ENCODE measurements at regions not wholly inside any gene's neighbourhood (a gene's known extent, or its start where the extent isn't known, plus 50 kb on each side); places are given as distances from the start of the nearest gene placed in this dataset.
"Not testable (repeated sequence)": the region's sequence is repeated elsewhere in the genome, so short reads cannot be mapped to it uniquely, and the experiment has no call there.

GRCh38 chr2:215542690-215543089 lies 106.8 kb upstream of the FN1 start:
- no peak for DNase-seq (ENCODE audit: extremely low spot score)
- H3K4me1 ChIP-seq (ENCODE audit: insufficient read depth), result no peaks in the 10 kb centered on the region
- H3K36me3 ChIP-seq (ENCODE audit: insufficient read depth), result no peaks in the 10 kb centered on the region
- no peak overlapping the region for H3K4me3 ChIP-seq (ENCODE audit: low read depth, low read length)
- H3K27ac ChIP-seq (ENCODE audit: low read depth), result no peak overlapping the region

- no peaks in the 10 kb centered on the region for H3K4me1 ChIP-seq (ENCODE audit: insufficient read depth)
- H3K36me3 ChIP-seq (ENCODE audit: insufficient read depth), result no peaks in the 10 kb centered on the region
- no peak overlapping the region for H3K27ac ChIP-seq (ENCODE audit: low read depth)
- 67% methylated on average over 1 of the region's 1 CpG for WGBS
- H3K4me3 ChIP-seq (ENCODE audit: low read depth, low read length), result no peak overlapping the region
- no peak for DNase-seq (ENCODE audit: extremely low spot score)
These were observed 104.8 kb upstream of the FN1 start for GRCh38 chr2:215540658-215541057.

- DNase-seq (ENCODE audit: extremely low spot score), result no peak
- H3K4me1 ChIP-seq (ENCODE audit: insufficient read depth), result no peaks in the 10 kb centered on the region
- no peaks in the 10 kb centered on the region for H3K36me3 ChIP-seq (ENCODE audit: insufficient read depth)
- no peak overlapping the region for H3K4me3 ChIP-seq (ENCODE audit: low read depth, low read length)
- no peak overlapping the region for H3K27ac ChIP-seq (ENCODE audit: low read depth)
- 31% methylated on average over 2 of the region's 2 CpGs for WGBS
These were observed 101.7 kb upstream of the FN1 start for GRCh38 chr2:215537611-215538010.

GRCh38 chr2:215536510-215536909 lies 100.6 kb upstream of the FN1 start:
- no peak overlapping the region for H3K27ac ChIP-seq (ENCODE audit: low read depth)
- H3K4me1 ChIP-seq (ENCODE audit: insufficient read depth), result no peaks in the 10 kb centered on the region
- no peak overlapping the region for H3K4me3 ChIP-seq (ENCODE audit: low read depth, low read length)
- DNase-seq (ENCODE audit: extremely low spot score), result no peak
- 67% methylated on average over 5 of the region's 5 CpGs for WGBS
- H3K36me3 ChIP-seq (ENCODE audit: insufficient read depth), result no peaks in the 10 kb centered on the region

- WGBS, result 21% methylated on average over 1 of the region's 1 CpG
- Histone ChIP-seq H3K4me1 (ENCODE audit: insufficient read depth) (no peaks in the 10 kb centered on the region), H3K27ac (ENCODE audit: low read depth) (no peak overlapping the region), H3K36me3 (ENCODE audit: insufficient read depth) (no peaks in the 10 kb centered on the region), H3K4me3 (ENCODE audit: low read depth, low read length) (no peak overlapping the region)
- DNase-seq (ENCODE audit: extremely low spot score), result no peak
These were observed 99.9 kb upstream of the FN1 start for GRCh38 chr2:215535741-215536140.

GRCh38 chr2:215535125-215535668 lies 99.3 kb upstream of the FN1 start:
- no peak overlapping the region for H3K27ac ChIP-seq (ENCODE audit: low read depth)
- DNase-seq (ENCODE audit: extremely low spot score), result no peak
- WGBS, result 87% methylated on average over 3 of the region's 3 CpGs
- no peaks in the 10 kb centered on the region for H3K4me1 ChIP-seq (ENCODE audit: insufficient read depth)
- H3K4me3 ChIP-seq (ENCODE audit: low read depth, low read length), result no peak overlapping the region
- no peaks in the 10 kb centered on the region for H3K36me3 ChIP-seq (ENCODE audit: insufficient read depth)

GRCh38 chr2:215533716-215534115 lies 97.8 kb upstream of the FN1 start:
- not testable (repeated sequence) for DNase-seq (ENCODE audit: extremely low spot score); H3K27ac ChIP-seq (ENCODE audit: low read depth); H3K36me3 ChIP-seq (ENCODE audit: insufficient read depth); H3K4me3 ChIP-seq (ENCODE audit: low read depth, low read length); H3K4me1 ChIP-seq (ENCODE audit: insufficient read depth)
- 97% methylated on average over 2 of the region's 2 CpGs for WGBS

GRCh38 chr2:215532844-215533243 lies 97.0 kb upstream of the FN1 start:
- WGBS, result 93% methylated on average over 2 of the region's 2 CpGs
- no peak overlapping the region for H3K27ac ChIP-seq (ENCODE audit: low read depth)

GRCh38 chr2:215531284-215531683 lies 95.4 kb upstream of the FN1 start:
- Histone ChIP-seq H3K27ac (ENCODE audit: low read depth) (no peak overlapping the region), H3K36me3 (ENCODE audit: insufficient read depth) (no peaks in the 10 kb centered on the region), H3K4me1 (ENCODE audit: insufficient read depth) (no peaks in the 10 kb centered on the region), H3K4me3 (ENCODE audit: low read depth, low read length) (no peak overlapping the region)
- 30% methylated on average over 5 of the region's 5 CpGs for WGBS
- no peak for DNase-seq (ENCODE audit: extremely low spot score)

More at GRCh38 chr2:215532844-215533243, 97.0 kb upstream of the FN1 start:
- no peak overlapping the region for H3K4me3 ChIP-seq (ENCODE audit: low read depth, low read length)
- no peaks in the 10 kb centered on the region for H3K4me1 ChIP-seq (ENCODE audit: insufficient read depth)
- DNase-seq (ENCODE audit: extremely low spot score), result no peak
- H3K36me3 ChIP-seq (ENCODE audit: insufficient read depth), result no peaks in the 10 kb centered on the region

GRCh38 chr2:215530191-215530968 lies 94.5 kb upstream of the FN1 start:
- no peak overlapping the region for H3K27ac ChIP-seq (ENCODE audit: low read depth)
- DNase-seq (ENCODE audit: extremely low spot score), result no peak
- WGBS, result 82% methylated on average over 4 of the region's 4 CpGs

GRCh38 chr2:215529271-215529670 lies 93.4 kb upstream of the FN1 start:
- no peak overlapping the region for H3K27ac ChIP-seq (ENCODE audit: low read depth)
- 85% methylated on average over 5 of the region's 5 CpGs for WGBS
- no peak overlapping the region for H3K4me3 ChIP-seq (ENCODE audit: low read depth, low read length)
- no peaks in the 10 kb centered on the region for H3K4me1 ChIP-seq (ENCODE audit: insufficient read depth)
- H3K36me3 ChIP-seq (ENCODE audit: insufficient read depth), result no peaks in the 10 kb centered on the region
- DNase-seq (ENCODE audit: extremely low spot score), result no peak

More at GRCh38 chr2:215530191-215530968, 94.5 kb upstream of the FN1 start:
- Histone ChIP-seq H3K4me1 (ENCODE audit: insufficient read depth) (no peaks in the 10 kb centered on the region), H3K4me3 (ENCODE audit: low read depth, low read length) (no peak overlapping the region), H3K36me3 (ENCODE audit: insufficient read depth) (no peaks in the 10 kb centered on the region)

- no peaks in the 10 kb centered on the region for H3K4me1 ChIP-seq (ENCODE audit: insufficient read depth)
- WGBS, result 80% methylated on average over 2 of the region's 2 CpGs
- no peak for DNase-seq (ENCODE audit: extremely low spot score)
- no peaks in the 10 kb centered on the region for H3K36me3 ChIP-seq (ENCODE audit: insufficient read depth)
- no peak overlapping the region for H3K4me3 ChIP-seq (ENCODE audit: low read depth, low read length)
- no peak overlapping the region for H3K27ac ChIP-seq (ENCODE audit: low read depth)
These were observed 92.7 kb upstream of the FN1 start for GRCh38 chr2:215528555-215528954.

- H3K27ac ChIP-seq (ENCODE audit: low read depth), result no peak overlapping the region
- DNase-seq (ENCODE audit: extremely low spot score), result no peak
- WGBS, result 63% methylated on average over 1 of the region's 1 CpG
These were observed 91.9 kb upstream of the FN1 start for GRCh38 chr2:215527736-215528135.

GRCh38 chr2:215526341-215526740 lies 90.5 kb upstream of the FN1 start:
- no peak for DNase-seq (ENCODE audit: extremely low spot score)
- H3K36me3 ChIP-seq (ENCODE audit: insufficient read depth), result no peaks in the 10 kb centered on the region
- no peaks in the 10 kb centered on the region for H3K4me1 ChIP-seq (ENCODE audit: insufficient read depth)
- no peak overlapping the region for H3K27ac ChIP-seq (ENCODE audit: low read depth)
- WGBS, result 72% methylated on average over 4 of the region's 4 CpGs
- H3K4me3 ChIP-seq (ENCODE audit: low read depth, low read length), result no peak overlapping the region

More at GRCh38 chr2:215527736-215528135, 91.9 kb upstream of the FN1 start:
- Histone ChIP-seq H3K36me3 (ENCODE audit: insufficient read depth) (no peaks in the 10 kb centered on the region), H3K4me1 (ENCODE audit: insufficient read depth) (no peaks in the 10 kb centered on the region), H3K4me3 (ENCODE audit: low read depth, low read length) (no peak overlapping the region)

Measured in urinary bladder (tissue), 3 donors.